Omental fat pad (tissue), 3 donors: ENCODE measurements at regions not wholly inside any gene's neighbourhood (a gene's known extent, or its start where the extent isn't known, plus 50 kb on each side); places are given as distances from the start of the nearest gene placed in this dataset.

Source experiments
- ATAC-seq: fragments of 150-250 bp; one replicate; pipeline ENCODE4 v1.9.1; 2016; ENCODE audit warnings: mild to moderate bottlenecking, moderate library complexity; ENCODE audit not compliant: low FRiP score
- DNase-seq: peaks from one replicate; pipeline ENCODE4 v3.0.0-alpha.2; 2019; ENCODE audit warnings: low spot score
- TF ChIP-seq, protein P1 (sequence below), 3 donors: fragments of 450-650 bp; IDR thresholded peaks; one replicate each; pipeline ENCODE4 v1.5.1; 2016 to 2017; ENCODE audit warnings: antibody characterized with exemption in 3 of 3, mild to moderate bottlenecking in 3 of 3, moderate library complexity in 2 of 3

DNA sequence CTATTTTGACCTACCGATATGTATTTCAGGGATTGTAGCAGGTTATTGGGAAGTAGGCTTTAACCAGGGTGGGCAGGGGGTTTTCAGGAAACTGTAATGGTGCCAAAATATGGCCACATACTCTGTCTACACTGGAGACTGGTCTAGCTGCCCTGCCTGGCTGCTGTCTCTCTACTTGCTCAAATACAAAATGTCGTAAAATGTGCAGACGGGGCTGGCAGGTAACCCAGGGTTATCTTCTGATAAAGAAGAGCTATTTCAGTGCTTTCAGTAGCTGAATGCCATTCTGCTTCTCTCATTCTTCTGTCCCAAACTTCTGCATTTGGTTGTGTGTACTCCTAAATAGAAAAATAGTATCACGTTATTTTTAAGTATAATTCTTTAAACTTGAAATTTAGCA, 616.2 kb downstream of the EPM2A start:
- DNase-seq (no peak), ATAC-seq (no peak)
- TF ChIP-seq, protein P1, sequence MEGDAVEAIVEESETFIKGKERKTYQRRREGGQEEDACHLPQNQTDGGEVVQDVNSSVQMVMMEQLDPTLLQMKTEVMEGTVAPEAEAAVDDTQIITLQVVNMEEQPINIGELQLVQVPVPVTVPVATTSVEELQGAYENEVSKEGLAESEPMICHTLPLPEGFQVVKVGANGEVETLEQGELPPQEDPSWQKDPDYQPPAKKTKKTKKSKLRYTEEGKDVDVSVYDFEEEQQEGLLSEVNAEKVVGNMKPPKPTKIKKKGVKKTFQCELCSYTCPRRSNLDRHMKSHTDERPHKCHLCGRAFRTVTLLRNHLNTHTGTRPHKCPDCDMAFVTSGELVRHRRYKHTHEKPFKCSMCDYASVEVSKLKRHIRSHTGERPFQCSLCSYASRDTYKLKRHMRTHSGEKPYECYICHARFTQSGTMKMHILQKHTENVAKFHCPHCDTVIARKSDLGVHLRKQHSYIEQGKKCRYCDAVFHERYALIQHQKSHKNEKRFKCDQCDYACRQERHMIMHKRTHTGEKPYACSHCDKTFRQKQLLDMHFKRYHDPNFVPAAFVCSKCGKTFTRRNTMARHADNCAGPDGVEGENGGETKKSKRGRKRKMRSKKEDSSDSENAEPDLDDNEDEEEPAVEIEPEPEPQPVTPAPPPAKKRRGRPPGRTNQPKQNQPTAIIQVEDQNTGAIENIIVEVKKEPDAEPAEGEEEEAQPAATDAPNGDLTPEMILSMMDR (IDR thresholded peaks at IDR 0.05), result no peak

DNA sequence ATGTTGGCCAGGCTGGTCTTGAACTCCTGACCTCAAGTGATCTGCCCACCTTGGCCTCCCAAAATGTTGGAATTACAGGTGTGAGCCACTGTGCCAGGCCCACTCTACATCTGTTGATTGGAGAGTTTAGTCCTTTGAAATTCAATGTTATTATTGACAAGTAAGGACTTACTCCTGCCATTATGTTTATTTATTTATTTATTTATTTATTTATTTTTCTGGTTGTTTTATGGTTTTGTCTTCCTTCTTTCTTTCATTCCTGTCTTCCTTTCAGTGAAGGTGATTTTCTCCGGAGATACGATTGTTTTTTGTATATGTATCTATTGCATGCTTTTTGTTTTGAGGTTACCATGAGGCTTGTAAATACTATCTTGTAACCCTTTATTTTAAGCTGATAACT, 602.6 kb downstream of the EPM2A start:
- TF ChIP-seq, protein P1 (IDR thresholded peaks at IDR 0.05), result no peak
- no peak for ATAC-seq
- no peak for DNase-seq

DNA sequence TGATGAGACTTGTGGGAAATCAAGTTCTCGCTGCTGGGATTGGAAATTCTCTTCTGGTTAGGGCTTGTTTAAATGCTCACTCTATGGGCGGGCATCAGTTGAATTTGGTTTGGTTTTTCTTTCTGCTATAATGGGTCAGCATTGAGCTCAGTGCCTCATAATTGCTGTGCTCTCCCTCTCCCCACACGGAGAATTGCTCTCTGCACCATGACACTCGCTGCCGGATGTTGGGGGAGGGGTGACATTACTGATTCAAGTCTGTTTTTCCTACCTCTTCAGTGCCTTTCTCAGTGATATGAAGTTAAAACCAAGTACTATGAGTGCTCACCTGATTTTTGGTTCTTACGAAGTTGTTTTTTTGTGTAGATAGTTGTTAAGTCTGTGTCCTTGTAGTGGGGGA, 599.6 kb downstream of the EPM2A start:
- TF ChIP-seq, protein P1 (IDR thresholded peaks at IDR 0.05), result no peak
- DNase-seq (no peak), ATAC-seq (no peak)

DNA sequence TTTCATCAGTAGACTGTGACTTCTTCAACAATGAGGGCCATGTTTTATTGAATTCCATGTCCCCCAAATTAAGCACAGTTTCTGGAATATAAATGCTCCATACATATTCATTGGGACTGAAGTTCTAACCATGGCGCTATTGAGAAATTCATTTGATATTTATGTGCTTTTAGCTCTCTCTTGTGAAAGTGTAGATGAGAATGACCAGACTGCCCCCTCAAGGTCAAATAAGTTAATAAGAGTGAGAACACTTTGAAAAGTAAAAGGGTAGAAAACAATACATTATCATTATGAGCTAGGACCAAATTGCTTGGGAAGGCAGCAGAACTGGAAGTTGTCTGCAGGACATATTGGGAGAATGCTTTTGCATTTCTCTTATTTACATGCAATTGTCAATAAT, 597.9 kb downstream of the EPM2A start:
- DNase-seq (no peak), ATAC-seq (no peak)
- TF ChIP-seq, protein P1 (IDR thresholded peaks at IDR 0.05), result no peak

DNA sequence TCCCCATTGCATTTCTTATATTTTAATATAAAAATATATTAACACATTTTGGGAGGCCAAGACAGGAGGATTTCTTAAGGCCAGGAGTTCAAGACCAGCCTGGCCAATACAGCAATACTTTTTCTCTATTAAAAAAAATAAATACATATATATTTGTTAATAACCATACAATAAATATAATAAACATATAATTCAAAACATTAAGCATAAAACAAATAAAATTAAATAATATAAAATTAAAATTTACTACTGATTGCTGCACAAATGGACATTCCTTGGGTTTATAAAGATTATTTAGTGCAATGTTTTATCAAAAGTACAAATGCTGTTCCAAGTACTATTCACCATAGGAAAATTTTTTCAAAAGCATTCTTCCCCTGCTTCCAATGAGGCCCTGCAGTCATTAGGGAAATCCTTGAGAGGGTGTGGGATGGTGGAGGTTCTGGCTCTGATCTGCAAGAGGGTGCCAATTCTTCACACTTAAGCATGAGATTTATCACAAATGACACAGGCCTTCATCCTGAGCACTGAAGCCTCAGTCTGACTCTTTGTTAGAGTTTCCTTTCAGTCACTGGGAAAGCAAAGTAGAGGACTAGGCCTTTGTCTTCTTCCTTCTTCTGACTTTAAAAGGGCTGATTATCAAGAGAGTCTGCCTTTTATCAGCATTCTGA, 596.7 kb downstream of the EPM2A start:
- no peak for ATAC-seq
- TF ChIP-seq, protein P1 (IDR thresholded peaks at IDR 0.05), result no peak

DNA sequence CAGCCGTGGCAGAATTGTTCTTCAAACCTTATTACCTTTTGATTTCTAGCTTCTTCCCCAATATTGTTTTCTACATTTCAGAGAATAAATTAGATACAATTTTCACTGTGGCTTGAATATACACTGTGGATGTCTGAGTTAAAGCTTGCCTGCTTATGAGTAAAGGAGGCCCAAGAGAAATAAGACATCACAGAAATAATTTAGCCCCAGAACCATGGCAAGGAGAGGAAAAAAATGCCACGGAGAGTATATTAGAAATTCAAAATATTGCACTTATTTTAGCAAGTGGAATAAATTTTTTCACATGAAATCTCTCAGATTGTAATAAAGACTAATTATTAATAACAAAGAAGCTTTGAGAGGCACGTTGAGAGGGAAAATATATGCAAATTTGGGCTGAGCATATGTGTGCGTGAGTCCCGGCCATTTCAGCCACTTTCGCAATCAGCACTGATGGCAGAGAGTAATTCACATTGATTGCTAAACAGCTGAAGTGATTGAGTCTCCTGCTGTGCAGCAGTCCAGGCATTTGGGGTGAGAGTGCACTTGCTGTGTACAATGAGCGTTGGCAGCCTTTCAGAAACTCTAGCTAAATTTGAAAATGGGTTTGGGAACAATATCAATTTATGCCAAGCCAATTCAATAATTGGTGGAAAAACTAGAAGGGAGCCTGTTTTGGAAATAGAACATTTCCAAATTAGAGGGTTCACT, 596.0 kb downstream of the EPM2A start:
- DNase-seq (no peak), ATAC-seq (no peak)
- TF ChIP-seq, protein P1 (IDR thresholded peaks at IDR 0.05), result no peak

More for the DNA sequence above, 596.7 kb downstream of the EPM2A start:
- DNase-seq, result no peak

DNA sequence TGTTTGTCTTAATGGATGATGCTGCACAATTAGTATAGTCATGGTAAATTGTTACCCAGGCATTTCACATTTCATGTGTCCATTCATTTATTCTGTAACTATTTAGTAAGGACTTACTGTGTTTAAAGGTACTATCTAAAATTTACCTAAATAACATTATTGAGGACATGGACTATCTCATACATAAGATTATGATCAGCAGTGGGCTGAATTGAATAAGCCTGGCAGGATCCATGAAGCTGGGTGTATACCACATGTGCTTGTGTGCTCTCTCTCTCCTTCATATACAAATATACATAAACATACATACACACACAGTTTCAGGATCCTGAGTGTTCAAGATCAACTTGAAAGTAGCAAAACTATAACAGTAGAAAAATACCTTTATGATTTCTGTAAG, 595.4 kb downstream of the EPM2A start:
- TF ChIP-seq, protein P1 (IDR thresholded peaks at IDR 0.05), result no peak
- ATAC-seq, result no peak
- DNase-seq, result no peak
